ENCODE measurements at regions not wholly inside any gene's neighbourhood (a gene's known extent, or its start where the extent isn't known, plus 50 kb on each side); places are given as distances from the start of the nearest gene placed in this dataset.

DNA sequence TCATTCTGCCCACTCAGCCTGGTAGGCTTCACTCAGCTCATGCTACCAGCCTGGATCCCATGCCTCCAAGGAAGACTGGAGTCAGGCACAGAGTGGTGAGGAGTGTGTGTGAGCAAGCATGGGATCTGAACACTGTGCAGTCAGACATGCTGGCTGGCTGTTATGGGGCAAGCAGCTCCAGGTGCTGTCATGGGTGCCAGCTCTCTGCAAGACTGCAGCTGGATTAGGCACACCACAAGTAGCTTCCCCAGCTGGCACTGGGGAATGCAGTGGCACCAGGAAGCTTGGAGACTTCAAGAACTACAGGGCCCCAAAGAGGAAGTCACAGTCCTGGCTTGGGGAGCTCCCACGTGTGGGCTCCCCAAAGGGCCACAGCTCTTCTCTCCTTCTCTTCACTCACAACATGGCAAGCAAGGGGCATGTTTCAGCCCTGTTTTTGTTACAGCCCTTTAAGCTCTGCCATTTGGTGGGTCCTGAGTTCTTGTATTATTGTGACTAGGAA lies 202.5 kb downstream of the VRK1 start:
- Histone ChIP-seq H3K27ac (ENCODE audit: low read length) (no peak overlapping the region), H3K36me3 (ENCODE audit: control insufficient read depth in 2 of 2, extremely low read depth in 1 of 2, insufficient read depth in 1 of 2, low read length in 1 of 2) (no peaks in the 10 kb centered on the region), H3K27me3 (replicated peaks in 1 of 2; ENCODE audit: control insufficient read depth in 2 of 2, extremely low read depth in 1 of 2, insufficient read depth in 2 of 2, low read length in 1 of 2) (peaks cover 0 to 10% of the 10 kb centered on the region in 2 experiments), H3K4me3 (ENCODE audit: control insufficient read depth in 1 of 2, extremely low read depth in 1 of 2, low read length in 1 of 2) (no peak overlapping the region), H3K9me3 (no peaks in the 10 kb centered on the region), H3K4me1 (ENCODE audit: control insufficient read depth in 1 of 2, extremely low read depth in 1 of 2, insufficient read depth in 2 of 2, low read length in 2 of 2) (no peaks in the 10 kb centered on the region)
- Mint-ChIP-seq H3K4me1 (peaks cover under 1 to 2% (median 2%) of the 10 kb centered on the region in 3 donors), H3K9me3 (peaks cover 0 to 8% (median 0%) of the 10 kb centered on the region in 3 donors), H3K27ac (no peak overlapping the region), H3K27me3 (peaks cover 0 to 3% of the 10 kb centered on the region in 2 donors), H3K36me3 (no peaks in the 10 kb centered on the region), H3K4me3 (no peak overlapping the region)
- POLR2A ChIA-PET: interaction anchor here in 1 of 2 donors (0.5 kb wide), 1 partner anchor 643 kb away, joined by 10 read pairs; no protein-coding TSS in a partner anchor
- DNase-seq: no peak
- CTCF ChIA-PET: no interaction called here
- ATAC-seq (replicated peaks in 1 of 4): no peak
- WGBS (ENCODE audit: insufficient coverage): no CpG with 5 or more reads among the region's 1 CpG

DNA sequence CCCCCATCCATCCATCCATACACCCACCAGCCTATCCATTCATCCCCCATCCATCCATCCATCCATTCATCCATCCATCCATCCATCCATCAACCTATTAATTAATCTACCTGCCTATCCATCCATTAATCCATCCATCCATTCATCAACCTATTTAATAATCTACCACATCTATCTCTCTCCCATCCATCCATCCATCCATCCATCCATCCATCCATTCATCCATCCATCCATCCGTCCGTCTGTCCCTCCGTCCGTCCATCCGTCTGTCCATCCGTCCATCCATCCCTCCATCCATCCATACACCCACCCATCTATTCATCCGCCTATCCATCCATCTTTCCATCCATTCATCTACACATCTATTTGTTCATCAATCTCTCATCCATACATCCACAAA lies 205.3 kb downstream of the VRK1 start:
- Histone ChIP-seq H3K4me1 (ENCODE audit: control insufficient read depth in 1 of 2, extremely low read depth in 1 of 2, insufficient read depth in 2 of 2, low read length in 2 of 2) (no peaks in the 10 kb centered on the region), H3K36me3 (ENCODE audit: control insufficient read depth in 2 of 2, extremely low read depth in 1 of 2, insufficient read depth in 1 of 2, low read length in 1 of 2) (no peaks in the 10 kb centered on the region), H3K9me3 (no peaks in the 10 kb centered on the region), H3K27ac (ENCODE audit: low read length) (no peak overlapping the region), H3K4me3 (ENCODE audit: control insufficient read depth in 1 of 2, extremely low read depth in 1 of 2, low read length in 1 of 2) (no peak overlapping the region), H3K27me3 (replicated peaks in 1 of 2; ENCODE audit: control insufficient read depth in 2 of 2, extremely low read depth in 1 of 2, insufficient read depth in 2 of 2, low read length in 1 of 2) (peaks cover 0 to 12% of the 10 kb centered on the region in 2 experiments)
- POLR2A ChIA-PET: no interaction called here
- ATAC-seq (replicated peaks in 1 of 4) (no peak), DNase-seq (no peak)
- CTCF ChIA-PET: no interaction called here
- WGBS (ENCODE audit: insufficient coverage): 92% methylated on average over 6 of the region's 7 CpGs
- no peak overlapping the region for H3K27ac Mint-ChIP-seq
- peaks cover 0 to 8% (median 2%) of the 10 kb centered on the region in 3 donors for H3K9me3 Mint-ChIP-seq
- H3K4me1 Mint-ChIP-seq: peaks cover 2 to 6% (median 2%) of the 10 kb centered on the region in 3 donors
- H3K27me3 Mint-ChIP-seq: no peaks in the 10 kb centered on the region
- H3K4me3 Mint-ChIP-seq: no peak overlapping the region
- no peaks in the 10 kb centered on the region for H3K36me3 Mint-ChIP-seq

DNA sequence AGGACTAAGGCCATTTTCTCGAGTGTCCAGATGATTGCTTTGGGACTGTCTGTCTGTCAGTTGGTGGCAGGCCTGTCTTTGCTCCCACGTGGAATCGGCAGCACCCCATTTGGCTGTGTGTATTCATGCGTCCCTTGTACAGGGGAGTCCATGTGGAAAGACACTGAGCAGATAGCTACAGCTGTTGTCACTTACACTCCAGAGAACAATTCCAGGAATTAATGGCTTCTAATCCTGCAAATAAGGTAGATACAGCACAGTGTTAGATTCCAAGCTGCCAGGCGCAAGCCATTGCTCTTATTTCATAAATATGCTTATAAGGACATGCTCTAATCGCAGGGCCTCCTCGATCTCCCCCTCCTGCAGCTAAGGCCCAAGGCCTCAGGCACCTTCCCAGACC lies 208.8 kb downstream of the VRK1 start:
- ChIA-PET POLR2A (no interaction called here), CTCF (no interaction called here)
- Histone ChIP-seq H3K4me3 (ENCODE audit: control insufficient read depth in 1 of 2, extremely low read depth in 1 of 2, low read length in 1 of 2) (no peak overlapping the region), H3K27ac (ENCODE audit: low read length) (no peak overlapping the region), H3K4me1 (ENCODE audit: control insufficient read depth in 1 of 2, extremely low read depth in 1 of 2, insufficient read depth in 2 of 2, low read length in 2 of 2) (no peaks in the 10 kb centered on the region), H3K27me3 (replicated peaks in 1 of 2; ENCODE audit: control insufficient read depth in 2 of 2, extremely low read depth in 1 of 2, insufficient read depth in 2 of 2, low read length in 1 of 2) (peaks cover 0 to 16% of the 10 kb centered on the region in 2 experiments), H3K36me3 (ENCODE audit: control insufficient read depth in 2 of 2, extremely low read depth in 1 of 2, insufficient read depth in 1 of 2, low read length in 1 of 2) (no peaks in the 10 kb centered on the region), H3K9me3 (no peaks in the 10 kb centered on the region)
- Mint-ChIP-seq H3K27me3 (peaks cover 6 to 14% of the 10 kb centered on the region in 2 donors), H3K27ac (no peak overlapping the region), H3K4me1 (peaks cover 0 to 12% (median 0%) of the 10 kb centered on the region in 3 donors), H3K4me3 (no peak overlapping the region), H3K36me3 (no peaks in the 10 kb centered on the region), H3K9me3 (peaks cover 0 to 8% (median 2%) of the 10 kb centered on the region in 3 donors)
- ATAC-seq (replicated peaks in 1 of 4) (no peak), DNase-seq (no peak)
- 85% methylated on average over 5 of the region's 7 CpGs for WGBS (ENCODE audit: insufficient coverage)

DNA sequence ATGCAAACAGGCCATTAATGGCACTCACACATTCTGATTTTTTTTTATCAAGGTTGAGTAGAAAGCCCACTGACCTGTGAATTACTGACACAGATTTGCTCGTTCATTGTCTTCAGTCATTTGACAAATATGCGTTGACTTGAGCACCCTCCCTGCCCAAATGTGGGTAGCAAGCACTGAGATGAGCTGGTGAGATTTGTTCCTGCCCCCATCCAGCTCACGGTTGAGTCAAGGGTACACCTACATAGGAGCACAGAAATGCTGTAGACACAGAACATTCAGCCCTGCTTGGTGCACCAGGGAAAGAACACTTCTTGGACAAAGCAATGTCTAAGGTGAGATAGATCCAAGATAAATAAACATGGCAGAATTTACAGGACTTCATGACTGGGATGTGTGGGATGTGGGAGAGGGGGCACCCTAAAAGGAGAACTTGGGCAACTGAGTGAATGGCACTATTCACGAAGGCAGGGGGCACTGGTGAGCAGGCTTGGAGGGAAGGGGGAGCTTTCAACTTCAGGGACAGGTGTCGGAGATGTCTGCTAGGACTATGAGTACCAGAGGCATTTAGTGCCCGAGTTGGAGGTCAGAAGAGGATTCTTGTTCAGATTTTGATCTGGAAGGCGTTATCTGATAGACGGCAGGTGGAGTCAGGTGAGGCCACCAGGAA lies 213.4 kb downstream of the VRK1 start:
- no peak for ATAC-seq (replicated peaks in 1 of 4)

DNA sequence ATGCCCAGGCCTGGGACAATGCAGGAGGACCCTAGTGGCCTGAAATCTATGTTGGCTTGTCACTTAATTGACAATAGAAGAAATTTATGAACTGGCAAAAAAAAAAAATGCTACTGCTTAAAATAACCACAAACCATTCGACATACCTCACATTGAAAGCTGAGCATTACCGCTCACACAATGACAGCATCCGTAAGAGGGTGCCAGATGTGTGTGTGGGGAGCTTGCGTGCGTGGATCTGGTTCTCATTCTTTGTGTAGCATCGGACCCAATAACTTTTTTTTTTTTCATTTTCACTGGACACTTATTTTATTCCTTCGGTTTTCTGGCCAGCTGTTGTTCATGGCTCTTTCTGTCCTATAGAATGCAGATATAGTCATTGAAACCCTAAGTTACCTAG lies 216.7 kb downstream of the VRK1 start:
- Mint-ChIP-seq H3K27ac (no peak overlapping the region), H3K4me3 (no peak overlapping the region), H3K27me3 (peaks cover 6 to 17% of the 10 kb centered on the region in 2 donors), H3K9me3 (no peaks in the 10 kb centered on the region), H3K4me1 (peaks cover 0 to 10% (median 0%) of the 10 kb centered on the region in 3 donors), H3K36me3 (no peaks in the 10 kb centered on the region)
- no peak overlapping the region for H3K27ac ChIP-seq (ENCODE audit: low read length)
- no peaks in the 10 kb centered on the region for H3K4me1 ChIP-seq (ENCODE audit: control insufficient read depth in 1 of 2, extremely low read depth in 1 of 2, insufficient read depth in 2 of 2, low read length in 2 of 2)
- POLR2A ChIA-PET: no interaction called here
- no peak for DNase-seq
- H3K4me3 ChIP-seq (ENCODE audit: control insufficient read depth in 1 of 2, extremely low read depth in 1 of 2, low read length in 1 of 2): no peak overlapping the region
- ATAC-seq (replicated peaks in 1 of 4): no peak
- no peaks in the 10 kb centered on the region for H3K9me3 ChIP-seq
- no peaks in the 10 kb centered on the region for H3K27me3 ChIP-seq (replicated peaks in 1 of 2; ENCODE audit: control insufficient read depth in 2 of 2, extremely low read depth in 1 of 2, insufficient read depth in 2 of 2, low read length in 1 of 2)
- WGBS (ENCODE audit: insufficient coverage): 93% methylated on average over 3 of the region's 7 CpGs
- peaks cover 0 to 2% of the 10 kb centered on the region in 2 donors for H3K36me3 ChIP-seq (ENCODE audit: control insufficient read depth in 2 of 2, extremely low read depth in 1 of 2, insufficient read depth in 1 of 2, low read length in 1 of 2)
- CTCF ChIA-PET: no interaction called here

More for the DNA sequence above, 213.4 kb downstream of the VRK1 start:
- Histone ChIP-seq H3K4me1 (ENCODE audit: control insufficient read depth in 1 of 2, extremely low read depth in 1 of 2, insufficient read depth in 2 of 2, low read length in 2 of 2) (no peaks in the 10 kb centered on the region), H3K27ac (ENCODE audit: low read length) (no peak overlapping the region), H3K27me3 (replicated peaks in 1 of 2; ENCODE audit: control insufficient read depth in 2 of 2, extremely low read depth in 1 of 2, insufficient read depth in 2 of 2, low read length in 1 of 2) (peaks cover 0 to 16% of the 10 kb centered on the region in 2 experiments), H3K36me3 (ENCODE audit: control insufficient read depth in 2 of 2, extremely low read depth in 1 of 2, insufficient read depth in 1 of 2, low read length in 1 of 2) (no peaks in the 10 kb centered on the region), H3K4me3 (ENCODE audit: control insufficient read depth in 1 of 2, extremely low read depth in 1 of 2, low read length in 1 of 2) (no peak overlapping the region), H3K9me3 (no peaks in the 10 kb centered on the region)
- DNase-seq: peak in 1 of 35 experiments; percentile 9
- Mint-ChIP-seq H3K4me3 (no peak overlapping the region), H3K27me3 (peaks cover 9 to 17% of the 10 kb centered on the region in 2 donors), H3K9me3 (peaks cover 0 to 2% (median 0%) of the 10 kb centered on the region in 3 donors), H3K36me3 (no peaks in the 10 kb centered on the region), H3K27ac (no peak overlapping the region), H3K4me1 (peaks cover 0 to 10% (median 0%) of the 10 kb centered on the region in 3 donors)
- ChIA-PET CTCF (no interaction called here), POLR2A (no interaction called here)
- 52% methylated on average over 5 of the region's 8 CpGs for WGBS (ENCODE audit: insufficient coverage)

DNA sequence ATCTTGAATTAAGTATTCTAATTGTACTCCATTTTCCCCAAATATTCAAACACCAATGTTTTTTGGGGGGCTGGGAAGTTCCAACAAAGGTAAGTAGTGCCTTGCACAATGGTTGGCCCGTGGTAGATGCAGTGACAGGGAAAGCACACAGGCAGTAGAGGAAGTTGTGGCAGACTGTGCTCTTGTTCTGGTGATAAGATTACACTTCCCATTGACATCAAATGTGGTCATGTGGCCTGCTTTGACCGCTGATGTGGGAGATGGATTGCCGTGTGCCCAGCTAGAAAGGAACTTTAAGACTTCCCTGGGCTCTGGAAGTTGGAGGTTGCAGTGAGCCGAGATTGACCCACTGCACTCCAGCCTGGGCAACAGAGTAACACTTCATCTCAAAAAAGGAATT lies 223.8 kb downstream of the VRK1 start:
- ATAC-seq (replicated peaks in 1 of 4): no peak
- no peak overlapping the region for H3K27ac ChIP-seq (ENCODE audit: low read length)
- ChIA-PET POLR2A (no interaction called here), CTCF (interaction anchor here in 1 of 2 donors (0.7 kb wide), 1 partner anchor 92 kb away, joined by 3 read pairs; no protein-coding TSS in a partner anchor)
- H3K27ac Mint-ChIP-seq: peak overlapping the region; percentile 24 to 42
- peaks cover 0 to 2% of the 10 kb centered on the region in 2 donors for H3K36me3 ChIP-seq (ENCODE audit: control insufficient read depth in 2 of 2, extremely low read depth in 1 of 2, insufficient read depth in 1 of 2, low read length in 1 of 2)
- no peak overlapping the region for H3K4me3 Mint-ChIP-seq
- DNase-seq: peak in 1 of 35 experiments; percentile 2
- no peaks in the 10 kb centered on the region for H3K36me3 Mint-ChIP-seq
- peaks cover 2 to 10% of the 10 kb centered on the region in 2 experiments for H3K4me1 ChIP-seq (ENCODE audit: control insufficient read depth in 1 of 2, extremely low read depth in 1 of 2, insufficient read depth in 2 of 2, low read length in 2 of 2)
- H3K9me3 Mint-ChIP-seq: no peaks in the 10 kb centered on the region
- no peaks in the 10 kb centered on the region for H3K9me3 ChIP-seq
- no peak overlapping the region for H3K4me3 ChIP-seq (ENCODE audit: control insufficient read depth in 1 of 2, extremely low read depth in 1 of 2, low read length in 1 of 2)
- WGBS (ENCODE audit: insufficient coverage): no CpG with 5 or more reads among the region's 4 CpGs
- H3K27me3 Mint-ChIP-seq: peaks cover 8 to 22% of the 10 kb centered on the region in 2 donors
- peaks cover 0 to 5% of the 10 kb centered on the region in 2 experiments for H3K27me3 ChIP-seq (replicated peaks in 1 of 2; ENCODE audit: control insufficient read depth in 2 of 2, extremely low read depth in 1 of 2, insufficient read depth in 2 of 2, low read length in 1 of 2)
- H3K4me1 Mint-ChIP-seq: peaks cover 11 to 13% (median 12%) of the 10 kb centered on the region in 3 donors
